GM12875 (cell line): ENCODE measurements at regions not wholly inside any gene's neighbourhood (a gene's known extent, or its start where the extent isn't known, plus 50 kb on each side); places are given as distances from the start of the nearest gene placed in this dataset.

Experiments used
- H3K4me3 ChIP-seq: one replicate; pipeline ENCODE4 v1.5.1; 2011; ENCODE audit warnings: low read depth, low read length, control low read depth
- TF ChIP-seq, protein P1 (sequence below): IDR thresholded peaks from 2 replicates; pipeline ENCODE4 v1.5.1; 2011; ENCODE audit warnings: low read depth, mild to moderate bottlenecking, control low read depth, inconsistent platforms, low read length, moderate library complexity, borderline replicate concordance; ENCODE audit not compliant: insufficient read depth

DNA sequence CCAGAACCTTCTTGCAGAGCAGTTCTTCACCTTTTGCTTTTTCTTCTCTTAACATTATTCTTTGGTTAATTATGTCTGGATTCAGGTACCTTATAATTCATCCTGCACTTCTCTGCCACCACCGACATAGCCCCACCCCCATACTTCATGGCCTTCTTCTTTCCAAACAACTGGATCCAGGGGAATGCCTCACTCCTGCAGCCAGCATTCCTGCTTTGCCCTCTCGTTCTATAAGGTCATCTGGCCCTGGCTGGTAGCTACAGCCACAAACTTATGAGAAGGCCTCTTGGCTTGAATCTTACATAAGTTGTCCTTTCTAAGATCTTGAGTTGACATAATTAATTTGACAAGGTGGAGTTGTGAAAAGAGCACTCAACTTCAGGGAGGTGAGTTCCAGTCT is 84.1 kb upstream of the FRY start:
- TF ChIP-seq, protein P1, sequence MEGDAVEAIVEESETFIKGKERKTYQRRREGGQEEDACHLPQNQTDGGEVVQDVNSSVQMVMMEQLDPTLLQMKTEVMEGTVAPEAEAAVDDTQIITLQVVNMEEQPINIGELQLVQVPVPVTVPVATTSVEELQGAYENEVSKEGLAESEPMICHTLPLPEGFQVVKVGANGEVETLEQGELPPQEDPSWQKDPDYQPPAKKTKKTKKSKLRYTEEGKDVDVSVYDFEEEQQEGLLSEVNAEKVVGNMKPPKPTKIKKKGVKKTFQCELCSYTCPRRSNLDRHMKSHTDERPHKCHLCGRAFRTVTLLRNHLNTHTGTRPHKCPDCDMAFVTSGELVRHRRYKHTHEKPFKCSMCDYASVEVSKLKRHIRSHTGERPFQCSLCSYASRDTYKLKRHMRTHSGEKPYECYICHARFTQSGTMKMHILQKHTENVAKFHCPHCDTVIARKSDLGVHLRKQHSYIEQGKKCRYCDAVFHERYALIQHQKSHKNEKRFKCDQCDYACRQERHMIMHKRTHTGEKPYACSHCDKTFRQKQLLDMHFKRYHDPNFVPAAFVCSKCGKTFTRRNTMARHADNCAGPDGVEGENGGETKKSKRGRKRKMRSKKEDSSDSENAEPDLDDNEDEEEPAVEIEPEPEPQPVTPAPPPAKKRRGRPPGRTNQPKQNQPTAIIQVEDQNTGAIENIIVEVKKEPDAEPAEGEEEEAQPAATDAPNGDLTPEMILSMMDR: no peak
- H3K4me3 ChIP-seq: no peak overlapping the region

DNA sequence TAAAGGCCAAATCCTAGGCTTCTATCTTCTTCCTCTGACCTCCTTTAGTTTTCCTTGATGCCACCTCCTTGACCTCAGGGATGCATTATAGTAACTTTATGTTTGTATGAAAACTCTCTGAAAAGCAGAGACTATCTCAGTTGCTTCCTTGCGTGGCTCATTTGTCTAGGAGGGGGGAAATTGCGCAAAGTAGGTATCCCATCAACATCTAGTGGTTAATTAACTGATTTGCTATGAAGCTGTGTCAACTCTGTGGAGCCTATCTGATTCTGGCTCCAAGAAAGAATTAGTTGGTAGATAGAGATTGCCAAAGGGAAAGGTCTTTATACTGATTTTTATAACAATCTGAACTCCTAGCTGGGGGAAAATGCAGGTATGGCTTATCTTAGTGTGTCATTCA is 82.1 kb upstream of the FRY start:
- TF ChIP-seq, protein P1: no peak
- H3K4me3 ChIP-seq: no peak overlapping the region

DNA sequence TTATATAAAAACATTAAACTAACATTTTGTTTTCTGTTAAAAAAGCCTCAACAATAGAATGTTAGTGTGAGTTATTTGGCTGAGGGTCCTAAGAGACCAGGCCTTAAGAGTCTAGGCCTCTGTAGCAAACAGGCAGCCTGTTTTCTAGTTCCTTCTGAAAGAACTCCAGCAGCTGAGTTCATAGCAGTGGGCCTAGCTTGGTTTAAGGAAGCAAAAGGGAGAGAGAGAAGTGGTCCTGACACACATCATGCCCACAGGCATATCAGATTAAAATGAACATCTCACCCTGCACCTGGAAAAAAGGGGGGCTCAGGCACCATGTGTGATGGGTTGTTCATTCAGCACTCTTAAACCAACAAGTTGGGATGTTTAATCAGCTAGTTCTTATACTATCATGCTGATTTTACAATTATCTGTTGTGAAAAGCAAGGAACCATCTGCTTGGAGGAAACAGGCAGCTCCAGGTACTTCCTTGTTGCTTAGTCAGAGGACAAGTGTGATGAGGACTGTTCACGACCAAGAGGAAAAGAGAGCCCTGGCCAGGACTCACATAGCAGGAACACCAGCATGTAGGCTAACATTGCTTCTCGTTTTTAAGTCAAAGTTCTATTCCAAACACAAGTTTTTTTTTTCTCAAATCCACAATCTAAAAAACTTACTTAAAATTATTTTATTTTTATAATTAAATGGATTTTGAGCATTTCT is 81.3 kb upstream of the FRY start:
- TF ChIP-seq, protein P1: no peak
- H3K4me3 ChIP-seq: no peak overlapping the region

DNA sequence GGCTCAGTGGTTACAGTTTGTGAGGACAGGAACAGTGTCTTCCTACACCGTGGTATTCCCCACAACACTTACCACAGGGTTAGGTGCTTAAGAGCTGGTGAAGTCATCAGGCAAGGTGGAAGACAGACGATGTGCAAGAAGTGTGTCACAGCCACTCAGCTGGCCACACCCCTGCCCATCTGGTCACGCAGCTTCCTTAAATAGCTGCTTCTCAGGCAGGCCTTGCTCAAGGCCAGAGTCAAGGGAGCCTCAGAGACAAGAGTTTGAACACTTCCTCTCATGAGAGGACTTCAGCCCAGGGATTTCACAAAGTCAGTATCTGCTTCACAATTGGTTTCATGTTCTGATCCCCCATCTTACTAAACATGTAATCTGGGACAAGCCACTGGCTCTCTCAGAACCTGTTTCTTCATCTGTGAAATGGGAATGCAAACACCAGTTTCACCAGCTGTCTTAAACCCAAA is 80.3 kb upstream of the FRY start:
- H3K4me3 ChIP-seq: no peak overlapping the region
- TF ChIP-seq, protein P1: no peak

DNA sequence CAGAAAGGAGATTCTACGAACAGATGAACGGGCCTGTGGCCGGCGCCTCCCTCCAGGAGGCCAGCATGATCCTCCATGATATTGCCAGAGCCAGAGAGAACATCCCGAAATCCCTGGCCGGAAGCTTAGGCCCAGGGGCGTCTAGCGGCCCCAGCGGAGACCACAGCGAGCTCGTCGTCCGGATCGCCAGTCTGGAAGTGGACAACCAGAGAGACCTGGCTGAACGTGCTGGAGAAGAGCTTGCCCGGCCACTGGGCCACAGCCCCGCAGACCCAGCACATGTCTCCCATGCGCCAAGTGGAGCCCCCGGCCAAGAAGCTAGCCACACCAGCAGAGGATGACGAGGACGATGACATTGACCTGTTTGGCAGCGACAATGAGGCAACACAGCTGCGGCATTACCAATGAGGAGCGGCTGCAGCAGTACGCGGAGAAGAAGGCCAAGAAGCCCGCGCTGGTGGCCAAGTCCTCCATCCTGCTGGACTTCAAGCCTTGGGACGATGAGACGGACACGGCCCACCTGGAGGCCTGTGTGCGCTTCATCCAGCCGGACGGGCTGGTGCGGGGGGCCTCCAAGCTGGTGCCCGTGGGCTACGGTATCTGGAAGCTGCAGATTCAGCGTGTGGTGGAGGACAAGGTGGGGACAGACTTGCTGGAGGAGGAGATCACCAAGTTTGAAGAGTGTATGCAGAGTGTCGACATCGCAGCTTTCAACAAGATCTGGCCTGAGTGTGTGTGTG is 78.8 kb upstream of the FRY start:
- no peak overlapping the region for H3K4me3 ChIP-seq

DNA sequence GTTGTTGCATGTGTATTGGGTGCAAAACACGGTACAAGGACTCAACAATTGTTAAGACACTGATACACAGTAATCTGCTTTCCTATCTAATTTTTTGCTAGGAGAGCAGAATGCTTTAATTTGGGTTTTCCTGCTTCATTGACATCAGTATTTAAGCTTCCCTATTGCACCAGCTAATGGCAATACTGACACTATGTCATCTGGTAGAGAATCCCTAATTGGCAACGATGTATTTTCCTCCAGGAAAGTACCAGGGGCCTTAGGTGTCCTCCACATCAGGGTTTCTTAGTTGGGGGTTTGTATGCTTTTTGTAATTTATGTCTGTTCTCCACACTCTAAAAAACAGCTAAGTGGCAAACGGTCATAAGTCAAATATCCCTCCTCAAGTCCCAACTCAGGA is 76.5 kb upstream of the FRY start:
- TF ChIP-seq, protein P1: no peak

More for the DNA sequence above, 78.8 kb upstream of the FRY start:
- TF ChIP-seq, protein P1: no peak

DNA sequence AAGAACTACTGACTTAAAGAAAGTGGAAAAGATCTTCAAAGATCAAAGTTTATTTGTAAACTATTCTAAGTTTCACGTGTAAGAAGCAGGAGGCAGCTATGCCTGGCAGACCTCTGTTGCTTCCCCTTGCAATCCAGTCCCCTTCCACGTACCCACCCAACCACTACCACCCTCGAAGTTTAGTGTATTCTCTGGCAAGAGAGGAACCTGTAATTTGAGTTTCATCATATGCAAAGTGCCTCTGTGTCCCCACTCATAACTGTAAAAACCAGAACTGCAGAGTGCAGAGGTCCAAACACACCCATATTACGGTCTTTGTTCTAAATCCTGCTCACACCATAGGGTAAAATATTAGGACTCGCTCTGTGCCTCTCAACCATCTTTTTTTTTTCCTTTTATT is 75.8 kb upstream of the FRY start:
- TF ChIP-seq, protein P1: no peak
- H3K4me3 ChIP-seq: no peak overlapping the region

More for the DNA sequence above, 76.5 kb upstream of the FRY start:
- no peak overlapping the region for H3K4me3 ChIP-seq
